Neural cell (in vitro differentiated cells): ENCODE measurements at regions not wholly inside any gene's neighbourhood (a gene's known extent, or its start where the extent isn't known, plus 50 kb on each side); places are given as distances from the start of the nearest gene placed in this dataset.

Source experiments
- H2AFZ ChIP-seq: fragments of 200-600, 300-800 bp; sonication (generic), shearing (Covaris generic); 2 replicates; pipeline ENCODE4 v1.6.0; 2014; ENCODE audit warnings: low read depth, mild to moderate bottlenecking, antibody characterized with exemption, low read length, moderate library complexity
- H3F3A ChIP-seq: fragments of 200-600 bp; shearing (Covaris generic); 2 replicates; pipeline ENCODE4 v1.6.1; 2016; ENCODE audit warnings: mild to moderate bottlenecking, moderate library complexity, mixed read lengths, antibody characterized with exemption, low read length; ENCODE audit not compliant: insufficient read depth, poor library complexity, severe bottlenecking
- H3K27ac ChIP-seq: fragments of 200-600, 300-800 bp; sonication (generic), shearing (Covaris generic); 2 replicates; pipeline ENCODE4 v1.5.1; 2014; ENCODE audit warnings: mild to moderate bottlenecking, low read length, moderate library complexity
- H3K27me3 ChIP-seq: fragments of 300-800, 200-600 bp; sonication (generic), shearing (Covaris generic); 2 replicates; pipeline ENCODE4 v1.6.0; 2014; ENCODE audit warnings: mild to moderate bottlenecking, low read depth, low read length, moderate library complexity; ENCODE audit not compliant: insufficient read depth
- H3K36me3 ChIP-seq: fragments of 300-800, 200-600 bp; sonication (generic), shearing (Covaris generic); 2 replicates; pipeline ENCODE4 v1.5.1; 2014; ENCODE audit warnings: mild to moderate bottlenecking, antibody characterized with exemption, low read length, moderate library complexity; ENCODE audit not compliant: insufficient read depth
- H3K4me2 ChIP-seq: fragments of 300-800, 200-600 bp; sonication (generic), shearing (Covaris generic); 2 replicates; pipeline ENCODE4 v1.6.0; 2014; ENCODE audit warnings: mild to moderate bottlenecking, low read length
- H3K4me3 ChIP-seq: fragments of 300-800, 200-600 bp; sonication (generic), shearing (Covaris generic); 2 replicates; pipeline ENCODE4 v1.5.1; 2014; ENCODE audit warnings: mild to moderate bottlenecking, low read length, moderate library complexity
- H3K79me2 ChIP-seq: fragments of 200-600 bp; shearing (Covaris generic); replicated peaks from 2 replicates; pipeline ENCODE4 v1.6.0; 2014; ENCODE audit warnings: mild to moderate bottlenecking, low read length, moderate library complexity; ENCODE audit not compliant: insufficient read depth
- H3K9ac ChIP-seq: fragments of 300-800, 200-600 bp; sonication (generic), shearing (Covaris generic); 2 replicates; pipeline ENCODE4 v1.6.1; 2016; ENCODE audit warnings: mild to moderate bottlenecking, low read length, mixed read lengths
- H3K9me2 ChIP-seq: fragments of 200-600 bp; shearing (Covaris generic); 2 replicates; pipeline ENCODE4 v1.6.1; 2016; ENCODE audit warnings: mild to moderate bottlenecking, low read length, mixed read lengths; ENCODE audit not compliant: insufficient read depth
- H3K9me3 ChIP-seq: fragments of 200-600, 300-800 bp; sonication (generic), shearing (Covaris generic); 2 replicates; pipeline ENCODE4 v1.6.1; 2016; ENCODE audit warnings: mild to moderate bottlenecking, mixed run types, low read length, moderate library complexity, mixed read lengths
- H4K20me1 ChIP-seq: fragments of 200-600 bp; shearing (Covaris generic); 2 replicates; pipeline ENCODE4 v1.6.1; 2016; ENCODE audit warnings: mild to moderate bottlenecking, mixed run types; ENCODE audit not compliant: insufficient read depth
- CTCF ChIP-seq: fragments of 450-650 bp; IDR thresholded peaks from 2 replicates; pipeline ENCODE4 v1.5.1; 2014; ENCODE audit warnings: antibody characterized with exemption, mild to moderate bottlenecking, moderate library complexity; ENCODE audit not compliant: poor library complexity, severe bottlenecking
- EP300 ChIP-seq: fragments of 450-650 bp; conservative IDR thresholded peaks from 2 replicates; pipeline ENCODE4 v1.6.1; 2014; ENCODE audit warnings: antibody characterized with exemption, mild to moderate bottlenecking, moderate library complexity; ENCODE audit not compliant: poor library complexity, severe bottlenecking
- EZH2 ChIP-seq: fragments of 200-600, 300-800 bp; shearing (Covaris generic), sonication (generic); IDR thresholded peaks from 2 replicates; pipeline ENCODE4 v1.6.1; 2014; ENCODE audit warnings: antibody characterized with exemption, low read length, borderline replicate concordance, mild to moderate bottlenecking; ENCODE audit not compliant: insufficient read depth, poor library complexity, severe bottlenecking
- MXI1 ChIP-seq: fragments of 450-650 bp; conservative IDR thresholded peaks from 2 replicates; pipeline ENCODE4 v1.6.1; 2014; ENCODE audit warnings: antibody characterized with exemption, mild to moderate bottlenecking; ENCODE audit not compliant: poor library complexity, severe bottlenecking
- POLR2AphosphoS5 ChIP-seq: IDR thresholded peaks from 2 replicates; pipeline ENCODE4 v1.6.1; 2012
- RAD21 ChIP-seq: fragments of 450-650 bp; conservative IDR thresholded peaks from 2 replicates; pipeline ENCODE4 v1.6.1; 2014; ENCODE audit warnings: antibody characterized with exemption, mild to moderate bottlenecking, moderate library complexity
- SMC3 ChIP-seq: fragments of 450-650 bp; conservative IDR thresholded peaks from 2 replicates; pipeline ENCODE4 v1.6.1; 2014; ENCODE audit warnings: antibody characterized with exemption, mild to moderate bottlenecking, moderate library complexity; ENCODE audit not compliant: poor library complexity
- TAF1 ChIP-seq: IDR thresholded peaks from 2 replicates; pipeline ENCODE4 v1.6.1; 2012; ENCODE audit warnings: low read depth
- TF ChIP-seq, protein P1 (sequence below): IDR thresholded peaks from 2 replicates; pipeline ENCODE4 v1.6.1; 2012; ENCODE audit warnings: borderline replicate concordance

DNA sequence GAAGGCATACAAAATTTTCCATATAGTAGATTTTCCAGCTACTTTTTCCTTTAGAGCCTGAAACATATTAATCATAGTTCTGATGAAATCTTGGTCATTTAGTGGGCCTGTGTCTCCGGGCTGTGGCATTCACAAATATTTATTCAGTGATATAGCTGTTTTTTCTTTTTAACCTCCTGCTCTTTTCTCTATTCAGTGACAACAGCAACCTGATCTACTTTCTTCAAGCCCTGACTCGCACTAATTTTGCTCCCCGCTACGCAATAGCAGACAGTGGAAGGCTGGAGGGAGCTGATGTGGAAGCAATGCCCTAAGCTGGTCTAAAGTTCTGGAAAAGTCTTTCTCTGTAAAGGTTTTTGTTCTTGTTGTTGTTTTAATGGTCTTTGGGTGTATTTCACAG lies 289.7 kb downstream of the SLITRK6 start:
- TF ChIP-seq MXI1 (no peak), EP300 (no peak), CTCF (no peak), TAF1 (no peak), RAD21 (no peak), EZH2 (no peak), SMC3 (no peak), POLR2AphosphoS5 (no peak)
- TF ChIP-seq, protein P1, sequence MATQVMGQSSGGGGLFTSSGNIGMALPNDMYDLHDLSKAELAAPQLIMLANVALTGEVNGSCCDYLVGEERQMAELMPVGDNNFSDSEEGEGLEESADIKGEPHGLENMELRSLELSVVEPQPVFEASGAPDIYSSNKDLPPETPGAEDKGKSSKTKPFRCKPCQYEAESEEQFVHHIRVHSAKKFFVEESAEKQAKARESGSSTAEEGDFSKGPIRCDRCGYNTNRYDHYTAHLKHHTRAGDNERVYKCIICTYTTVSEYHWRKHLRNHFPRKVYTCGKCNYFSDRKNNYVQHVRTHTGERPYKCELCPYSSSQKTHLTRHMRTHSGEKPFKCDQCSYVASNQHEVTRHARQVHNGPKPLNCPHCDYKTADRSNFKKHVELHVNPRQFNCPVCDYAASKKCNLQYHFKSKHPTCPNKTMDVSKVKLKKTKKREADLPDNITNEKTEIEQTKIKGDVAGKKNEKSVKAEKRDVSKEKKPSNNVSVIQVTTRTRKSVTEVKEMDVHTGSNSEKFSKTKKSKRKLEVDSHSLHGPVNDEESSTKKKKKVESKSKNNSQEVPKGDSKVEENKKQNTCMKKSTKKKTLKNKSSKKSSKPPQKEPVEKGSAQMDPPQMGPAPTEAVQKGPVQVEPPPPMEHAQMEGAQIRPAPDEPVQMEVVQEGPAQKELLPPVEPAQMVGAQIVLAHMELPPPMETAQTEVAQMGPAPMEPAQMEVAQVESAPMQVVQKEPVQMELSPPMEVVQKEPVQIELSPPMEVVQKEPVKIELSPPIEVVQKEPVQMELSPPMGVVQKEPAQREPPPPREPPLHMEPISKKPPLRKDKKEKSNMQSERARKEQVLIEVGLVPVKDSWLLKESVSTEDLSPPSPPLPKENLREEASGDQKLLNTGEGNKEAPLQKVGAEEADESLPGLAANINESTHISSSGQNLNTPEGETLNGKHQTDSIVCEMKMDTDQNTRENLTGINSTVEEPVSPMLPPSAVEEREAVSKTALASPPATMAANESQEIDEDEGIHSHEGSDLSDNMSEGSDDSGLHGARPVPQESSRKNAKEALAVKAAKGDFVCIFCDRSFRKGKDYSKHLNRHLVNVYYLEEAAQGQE = no peak

GRCh38 chr13:85508683-85509329 lies 290.4 kb downstream of the SLITRK6 start:
- H3K9me3 ChIP-seq = no peaks in the 10 kb centered on the region
- H3K9ac ChIP-seq = no peak overlapping the region
- H3K9me2 ChIP-seq = no peaks in the 10 kb centered on the region
- H3K27ac ChIP-seq = no peak overlapping the region
- H2AFZ ChIP-seq = no peak overlapping the region
- H3K79me2 ChIP-seq = no peaks in the 10 kb centered on the region
- H3K4me2 ChIP-seq = no peak overlapping the region
- no peaks in the 10 kb centered on the region for H4K20me1 ChIP-seq
- no peak overlapping the region for H3K4me3 ChIP-seq
- TF ChIP-seq, protein P1 = no peak
- H3K27me3 ChIP-seq = no peaks in the 10 kb centered on the region
- no peaks in the 10 kb centered on the region for H3F3A ChIP-seq
- H3K36me3 ChIP-seq = no peaks in the 10 kb centered on the region

More for the DNA sequence above, 289.7 kb downstream of the SLITRK6 start:
- H3K4me2 ChIP-seq = no peak overlapping the region
- no peaks in the 10 kb centered on the region for H3K36me3 ChIP-seq
- H3K9me2 ChIP-seq = no peaks in the 10 kb centered on the region
- no peaks in the 10 kb centered on the region for H3F3A ChIP-seq
- no peaks in the 10 kb centered on the region for H4K20me1 ChIP-seq
- no peak overlapping the region for H3K9ac ChIP-seq
- no peaks in the 10 kb centered on the region for H3K27me3 ChIP-seq
- no peaks in the 10 kb centered on the region for H3K79me2 ChIP-seq
- no peaks in the 10 kb centered on the region for H3K9me3 ChIP-seq
- H3K4me3 ChIP-seq = no peak overlapping the region
- H3K27ac ChIP-seq = no peak overlapping the region
- H2AFZ ChIP-seq = no peak overlapping the region
